WTC11 (cell line): ENCODE measurements at regions not wholly inside any gene's neighbourhood (a gene's known extent, or its start where the extent isn't known, plus 50 kb on each side); places are given as distances from the start of the nearest gene placed in this dataset.

Experiments used
- ATAC-seq: fragments of 200-7000 bp; cut with Tn5 transposase; 2 replicates; pipeline ENCODE4 v1.10.0; 2021; ENCODE audit warnings: mild to moderate bottlenecking, moderate library complexity
- CTCF ChIA-PET: fragments of 300-600 bp; sonication (Branson Sonifier 250); formaldehyde crosslinking; loops from one replicate; lab custom pipeline; 2021; ENCODE audit warnings: antibody characterized with exemption; lab: Charles Lee
- POLR2A ChIA-PET: fragments of 350-600 bp; sonication (Branson Sonifier 250); formaldehyde crosslinking; loops from one replicate; lab custom pipeline; 2021; ENCODE audit warnings: antibody characterized with exemption; lab: Charles Lee
- DNase-seq: peaks from one replicate; pipeline ENCODE4 v3.0.0; 2021; ENCODE audit warnings: low spot score
- H3K27ac Mint-ChIP-seq: 2 replicates; pipeline ENCODE4 v1.8.0; 2021; ENCODE audit warnings: mixed read lengths
- H3K27me3 Mint-ChIP-seq: 2 replicates; pipeline ENCODE4 v1.8.0; 2021; ENCODE audit warnings: low read depth, mild to moderate bottlenecking, moderate library complexity, mixed read lengths
- H3K36me3 Mint-ChIP-seq: 2 replicates; pipeline ENCODE4 v1.8.0; 2021; ENCODE audit warnings: mixed read lengths
- H3K4me1 Mint-ChIP-seq: 2 replicates; pipeline ENCODE4 v1.8.0; 2022; ENCODE audit warnings: mixed read lengths
- H3K4me3 Mint-ChIP-seq: 2 replicates; pipeline ENCODE4 v1.8.0; 2021; ENCODE audit warnings: mild to moderate bottlenecking, moderate library complexity, mixed read lengths
- H3K9me3 Mint-ChIP-seq: 2 replicates; pipeline ENCODE4 v1.8.0; 2021; ENCODE audit warnings: mixed read lengths
- CREB1 ChIP-seq: sonication (generic); formaldehyde crosslinking; IDR thresholded peaks from 2 replicates; pipeline ENCODE4 v1.8.0; 2023; ENCODE audit warnings: mild to moderate bottlenecking, missing genetic modification reagents
- EMX1 ChIP-seq: fragments of 250-450 bp; sonication (Bioruptor Pico); IDR thresholded peaks from 2 replicates; pipeline ENCODE4 v1.8.0; 2021; ENCODE audit warnings: mild to moderate bottlenecking
- FOXK1 ChIP-seq: sonication (generic); formaldehyde crosslinking; IDR thresholded peaks from 2 replicates; pipeline ENCODE4 v1.8.0; 2022; ENCODE audit warnings: mild to moderate bottlenecking, moderate library complexity, missing genetic modification reagents
- GRHL2 ChIP-seq: fragments of 250-450 bp; sonication (Bioruptor Pico); IDR thresholded peaks from 2 replicates; pipeline ENCODE4 v1.8.0; 2022; ENCODE audit warnings: mild to moderate bottlenecking, moderate library complexity; ENCODE audit not compliant: insufficient replicate concordance, severe bottlenecking
- HMGA2 ChIP-seq: fragments of 250-450 bp; sonication (Bioruptor Pico); IDR thresholded peaks from 2 replicates; pipeline ENCODE4 v1.4.0; 2021; ENCODE audit warnings: mild to moderate bottlenecking, moderate library complexity
- JAZF1 ChIP-seq: fragments of 250-450 bp; sonication (Bioruptor Pico); IDR thresholded peaks from 2 replicates; pipeline ENCODE4 v1.9.0; 2021; ENCODE audit warnings: moderate library complexity, mild to moderate bottlenecking, inconsistent platforms
- NFATC4 ChIP-seq: fragments of 250-450 bp; sonication (Bioruptor Pico); IDR thresholded peaks from 2 replicates; pipeline ENCODE4 v1.9.0; 2021; ENCODE audit warnings: mild to moderate bottlenecking
- PRRX2 ChIP-seq: fragments of 250-450 bp; sonication (Bioruptor Pico); IDR thresholded peaks from 2 replicates; pipeline ENCODE4 v1.8.0; 2021; ENCODE audit warnings: mild to moderate bottlenecking
- SMAD3 ChIP-seq: sonication (generic); formaldehyde crosslinking; IDR thresholded peaks from 2 replicates; pipeline ENCODE4 v1.8.0; 2022; ENCODE audit warnings: missing genetic modification reagents, mild to moderate bottlenecking, borderline replicate concordance
- SMAD4 ChIP-seq: sonication (generic); formaldehyde crosslinking; IDR thresholded peaks from 2 replicates; pipeline ENCODE4 v1.8.0; 2022; ENCODE audit warnings: mild to moderate bottlenecking, missing genetic modification reagents
- TP53 ChIP-seq: sonication (generic); formaldehyde crosslinking; IDR thresholded peaks from 2 replicates; pipeline ENCODE4 v1.8.1; 2023; ENCODE audit warnings: mild to moderate bottlenecking, missing genetic modification reagents
- ZNF121 ChIP-seq: sonication (generic); formaldehyde crosslinking; IDR thresholded peaks from 2 replicates; pipeline ENCODE4 v1.8.0; 2023; ENCODE audit warnings: missing genetic modification reagents
- ZNF396 ChIP-seq: fragments of 250-450 bp; sonication (Bioruptor Pico); IDR thresholded peaks from 2 replicates; pipeline ENCODE4 v1.8.0; 2021; ENCODE audit warnings: mild to moderate bottlenecking, moderate library complexity, borderline replicate concordance
- TF ChIP-seq, protein P1 (sequence below): sonication (generic); formaldehyde crosslinking; IDR thresholded peaks from 2 replicates; pipeline ENCODE4 v1.8.0; 2022; ENCODE audit warnings: mild to moderate bottlenecking, missing genetic modification reagents
- TF ChIP-seq, protein P2 (sequence below): sonication (generic); formaldehyde crosslinking; IDR thresholded peaks from 2 replicates; pipeline ENCODE4 v1.8.1; 2023; ENCODE audit warnings: mild to moderate bottlenecking, missing genetic modification reagents
- TF ChIP-seq, protein P3 (sequence below): fragments of 250-450 bp; sonication (Bioruptor Pico); IDR thresholded peaks from 2 replicates; pipeline ENCODE4 v1.9.0; 2021; ENCODE audit warnings: mild to moderate bottlenecking
- TF ChIP-seq, protein P4 (sequence below): fragments of 250-450 bp; sonication (Bioruptor Pico); IDR thresholded peaks from 2 replicates; pipeline ENCODE4 v2.1.2; 2022; ENCODE audit warnings: mild to moderate bottlenecking, moderate library complexity
- TF ChIP-seq, protein P5 (sequence below): fragments of 250-450 bp; sonication (Bioruptor Pico); conservative IDR thresholded peaks from 2 replicates; pipeline ENCODE4 v1.9.0; 2021; ENCODE audit warnings: mild to moderate bottlenecking
- TF ChIP-seq, protein P6 (sequence below): sonication (generic); formaldehyde crosslinking; IDR thresholded peaks from 2 replicates; pipeline ENCODE4 v1.8.1; 2023; ENCODE audit warnings: mild to moderate bottlenecking, moderate library complexity, missing genetic modification reagents
- TF ChIP-seq, protein P7 (sequence below): fragments of 250-450 bp; sonication (Bioruptor Pico); IDR thresholded peaks from 2 replicates; pipeline ENCODE4 v1.9.0; 2021; ENCODE audit warnings: moderate library complexity, mild to moderate bottlenecking, inconsistent platforms, borderline replicate concordance

DNA sequence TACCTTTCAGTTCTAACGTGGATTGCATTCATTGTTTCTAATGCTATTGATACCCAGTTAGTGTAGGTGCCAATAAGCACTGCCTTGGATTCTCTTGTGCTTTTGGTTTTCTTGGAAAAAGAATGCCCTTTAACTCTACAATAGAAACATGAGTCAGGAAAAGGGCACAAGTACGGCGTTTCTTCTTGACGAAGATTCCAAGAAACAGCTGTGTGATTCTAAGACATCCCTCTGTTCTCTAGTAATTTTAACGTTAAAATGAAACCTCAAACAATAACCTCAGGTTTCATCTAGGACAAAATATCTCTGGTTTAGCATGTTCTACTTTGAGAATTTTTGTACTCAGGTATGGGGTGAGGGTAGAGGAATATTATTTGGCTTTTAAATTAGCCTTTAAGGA, 540.5 kb upstream of the ATP11B start (continued):
- no peak for TF ChIP-seq SMAD3 (CRISPR knock-in tag)
- TF ChIP-seq, protein P1, sequence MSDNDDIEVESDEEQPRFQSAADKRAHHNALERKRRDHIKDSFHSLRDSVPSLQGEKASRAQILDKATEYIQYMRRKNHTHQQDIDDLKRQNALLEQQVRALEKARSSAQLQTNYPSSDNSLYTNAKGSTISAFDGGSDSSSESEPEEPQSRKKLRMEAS (CRISPR knock-in tag) = no peak
- TF ChIP-seq, protein P2, sequence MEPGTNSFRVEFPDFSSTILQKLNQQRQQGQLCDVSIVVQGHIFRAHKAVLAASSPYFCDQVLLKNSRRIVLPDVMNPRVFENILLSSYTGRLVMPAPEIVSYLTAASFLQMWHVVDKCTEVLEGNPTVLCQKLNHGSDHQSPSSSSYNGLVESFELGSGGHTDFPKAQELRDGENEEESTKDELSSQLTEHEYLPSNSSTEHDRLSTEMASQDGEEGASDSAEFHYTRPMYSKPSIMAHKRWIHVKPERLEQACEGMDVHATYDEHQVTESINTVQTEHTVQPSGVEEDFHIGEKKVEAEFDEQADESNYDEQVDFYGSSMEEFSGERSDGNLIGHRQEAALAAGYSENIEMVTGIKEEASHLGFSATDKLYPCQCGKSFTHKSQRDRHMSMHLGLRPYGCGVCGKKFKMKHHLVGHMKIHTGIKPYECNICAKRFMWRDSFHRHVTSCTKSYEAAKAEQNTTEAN (CRISPR knock-in tag) = no peak
- TF ChIP-seq, protein P3, sequence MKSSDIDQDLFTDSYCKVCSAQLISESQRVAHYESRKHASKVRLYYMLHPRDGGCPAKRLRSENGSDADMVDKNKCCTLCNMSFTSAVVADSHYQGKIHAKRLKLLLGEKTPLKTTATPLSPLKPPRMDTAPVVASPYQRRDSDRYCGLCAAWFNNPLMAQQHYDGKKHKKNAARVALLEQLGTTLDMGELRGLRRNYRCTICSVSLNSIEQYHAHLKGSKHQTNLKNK (CRISPR knock-in tag) = no peak
- no peak for TF ChIP-seq TP53 (CRISPR knock-in tag)
- no peak for TF ChIP-seq JAZF1 (CRISPR knock-in tag)

DNA sequence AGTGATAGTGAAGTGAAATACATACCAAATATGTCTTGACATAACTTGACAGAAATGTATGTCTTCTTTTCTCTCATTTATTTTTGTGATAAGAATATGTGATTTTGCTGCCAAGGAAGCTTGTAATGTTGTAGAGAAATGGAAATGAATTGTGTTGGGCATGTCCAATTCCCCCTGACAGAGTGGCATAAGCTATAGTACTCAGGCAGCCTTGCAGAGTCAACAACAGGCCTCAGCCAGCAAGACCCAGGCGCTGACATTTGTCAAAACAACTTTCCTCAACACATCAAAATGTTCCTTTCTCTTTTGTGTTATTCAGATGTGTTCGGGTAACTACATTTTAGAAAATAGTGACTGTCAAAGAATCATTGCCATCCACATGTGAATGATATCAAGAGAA, 538.1 kb upstream of the ATP11B start:
- ChIA-PET POLR2A (no interaction called here), CTCF (no interaction called here)
- no peak overlapping the region for H3K4me3 Mint-ChIP-seq
- H3K27ac Mint-ChIP-seq = no peak overlapping the region
- no peaks in the 10 kb centered on the region for H3K9me3 Mint-ChIP-seq
- DNase-seq (no peak), ATAC-seq (no peak)
- TF ChIP-seq, protein P4, sequence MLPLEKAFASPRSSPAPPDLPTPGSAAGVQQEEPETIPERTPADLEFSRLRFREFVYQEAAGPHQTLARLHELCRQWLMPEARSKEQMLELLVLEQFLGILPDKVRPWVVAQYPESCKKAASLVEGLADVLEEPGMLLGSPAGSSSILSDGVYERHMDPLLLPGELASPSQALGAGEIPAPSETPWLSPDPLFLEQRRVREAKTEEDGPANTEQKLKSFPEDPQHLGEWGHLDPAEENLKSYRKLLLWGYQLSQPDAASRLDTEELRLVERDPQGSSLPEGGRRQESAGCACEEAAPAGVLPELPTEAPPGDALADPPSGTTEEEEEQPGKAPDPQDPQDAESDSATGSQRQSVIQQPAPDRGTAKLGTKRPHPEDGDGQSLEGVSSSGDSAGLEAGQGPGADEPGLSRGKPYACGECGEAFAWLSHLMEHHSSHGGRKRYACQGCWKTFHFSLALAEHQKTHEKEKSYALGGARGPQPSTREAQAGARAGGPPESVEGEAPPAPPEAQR (CRISPR knock-in tag) = no peak
- TF ChIP-seq PRRX2 = no peak
- TF ChIP-seq ZNF396 (CRISPR knock-in tag) = no peak
- TF ChIP-seq FOXK1 (CRISPR knock-in tag) = no peak
- no peak for TF ChIP-seq ZNF121
- no peak for TF ChIP-seq CREB1 (CRISPR knock-in tag)
- no peak for TF ChIP-seq SMAD4 (CRISPR knock-in tag)
- TF ChIP-seq, protein P5, sequence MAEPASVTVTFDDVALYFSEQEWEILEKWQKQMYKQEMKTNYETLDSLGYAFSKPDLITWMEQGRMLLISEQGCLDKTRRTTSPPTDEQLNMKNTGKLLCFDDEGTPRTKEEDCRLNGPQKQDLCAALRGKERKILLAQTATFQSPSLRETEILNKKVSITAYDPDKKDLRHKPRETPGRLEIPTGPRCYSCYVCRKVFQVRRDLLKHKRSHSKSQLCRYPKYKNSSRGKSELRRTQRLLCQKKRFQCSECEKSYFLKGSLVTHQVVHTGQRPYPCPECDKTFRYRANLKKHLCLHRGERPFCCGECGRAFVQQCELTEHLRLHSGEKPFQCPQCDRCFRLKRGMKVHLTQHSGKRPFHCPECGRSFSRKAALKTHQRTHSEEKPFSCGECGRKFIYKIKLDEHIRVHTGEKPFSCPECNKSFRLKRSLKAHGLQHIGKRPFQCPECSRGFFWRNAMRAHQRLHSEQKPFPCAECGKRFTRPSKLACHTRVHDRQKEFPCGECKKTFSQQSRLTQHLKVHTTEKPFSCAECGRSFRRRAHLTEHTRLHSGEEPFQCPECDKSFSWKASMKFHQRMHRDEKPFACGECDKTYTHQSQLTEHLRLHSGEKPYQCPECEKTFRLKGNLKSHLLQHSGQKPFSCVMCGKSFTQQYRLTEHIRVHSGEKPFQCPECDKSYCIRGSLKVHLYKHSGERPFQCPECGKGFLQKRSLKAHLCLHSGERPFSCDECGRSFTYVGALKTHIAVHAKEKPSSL (CRISPR knock-in tag) = no peak
- TF ChIP-seq NFATC4 (CRISPR knock-in tag) = no peak
- no peaks in the 10 kb centered on the region for H3K36me3 Mint-ChIP-seq
- peaks cover 39% of the 10 kb centered on the region for H3K4me1 Mint-ChIP-seq
- H3K27me3 Mint-ChIP-seq = no peaks in the 10 kb centered on the region

DNA sequence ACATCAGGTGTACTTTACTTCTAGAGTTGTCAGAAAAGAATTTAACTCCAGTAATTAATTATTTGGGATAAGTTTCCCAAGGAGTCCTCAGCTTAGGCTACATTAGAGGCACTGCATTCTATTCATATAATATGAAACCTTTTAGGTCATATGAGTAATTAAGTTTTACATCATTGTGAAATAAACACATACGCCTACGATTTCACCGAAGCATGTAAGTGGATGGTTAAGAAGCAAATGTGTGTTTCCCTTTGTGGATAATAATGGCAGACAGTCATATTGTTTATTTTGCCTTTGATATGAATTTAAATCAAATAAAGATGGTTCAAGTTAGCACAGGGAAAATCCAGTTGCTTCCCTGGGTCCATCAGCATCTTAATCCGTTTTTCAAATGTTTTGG, 535.9 kb upstream of the ATP11B start:
- Mint-ChIP-seq H3K4me1 (peaks cover 38% of the 10 kb centered on the region), H3K27me3 (no peaks in the 10 kb centered on the region), H3K9me3 (no peaks in the 10 kb centered on the region), H3K4me3 (no peak overlapping the region), H3K27ac (no peak overlapping the region; the same call in 1 of the 2 replicates), H3K36me3 (no peaks in the 10 kb centered on the region)
- ATAC-seq (no peak), DNase-seq (no peak)
- ChIA-PET CTCF (interaction anchor here (0.6 kb wide), 1 partner anchor 125 kb away, joined by 3 read pairs; no protein-coding TSS in a partner anchor), POLR2A (no interaction called here)
- TF ChIP-seq, protein P6, sequence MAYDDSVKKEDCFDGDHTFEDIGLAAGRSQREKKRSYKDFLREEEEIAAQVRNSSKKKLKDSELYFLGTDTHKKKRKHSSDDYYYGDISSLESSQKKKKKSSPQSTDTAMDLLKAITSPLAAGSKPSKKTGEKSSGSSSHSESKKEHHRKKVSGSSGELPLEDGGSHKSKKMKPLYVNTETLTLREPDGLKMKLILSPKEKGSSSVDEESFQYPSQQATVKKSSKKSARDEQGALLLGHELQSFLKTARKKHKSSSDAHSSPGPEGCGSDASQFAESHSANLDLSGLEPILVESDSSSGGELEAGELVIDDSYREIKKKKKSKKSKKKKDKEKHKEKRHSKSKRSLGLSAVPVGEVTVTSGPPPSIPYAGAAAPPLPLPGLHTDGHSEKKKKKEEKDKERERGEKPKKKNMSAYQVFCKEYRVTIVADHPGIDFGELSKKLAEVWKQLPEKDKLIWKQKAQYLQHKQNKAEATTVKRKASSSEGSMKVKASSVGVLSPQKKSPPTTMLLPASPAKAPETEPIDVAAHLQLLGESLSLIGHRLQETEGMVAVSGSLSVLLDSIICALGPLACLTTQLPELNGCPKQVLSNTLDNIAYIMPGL (CRISPR knock-in tag) = no peak
- no peak for TF ChIP-seq HMGA2 (CRISPR knock-in tag)
- TF ChIP-seq NFATC4 (CRISPR knock-in tag) = no peak
- TF ChIP-seq, protein P7, sequence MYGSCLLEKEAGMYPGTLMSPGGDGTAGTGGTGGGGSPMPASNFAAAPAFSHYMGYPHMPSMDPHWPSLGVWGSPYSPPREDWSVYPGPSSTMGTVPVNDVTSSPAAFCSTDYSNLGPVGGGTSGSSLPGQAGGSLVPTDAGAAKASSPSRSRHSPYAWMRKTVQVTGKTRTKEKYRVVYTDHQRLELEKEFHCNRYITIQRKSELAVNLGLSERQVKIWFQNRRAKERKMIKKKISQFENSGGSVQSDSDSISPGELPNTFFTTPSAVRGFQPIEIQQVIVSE (CRISPR knock-in tag) = no peak
- no peak for TF ChIP-seq EMX1 (CRISPR knock-in tag)
- no peak for TF ChIP-seq GRHL2 (CRISPR knock-in tag)
